WTC11 (cell line): ENCODE measurements at regions not wholly inside any gene's neighbourhood (a gene's known extent, or its start where the extent isn't known, plus 50 kb on each side); places are given as distances from the start of the nearest gene placed in this dataset.

Experiments used
- ATF3 ChIP-seq: sonication (generic); formaldehyde crosslinking; conservative IDR thresholded peaks from 2 replicates; pipeline ENCODE4 v1.8.1; 2022; ENCODE audit warnings: mild to moderate bottlenecking, missing genetic modification reagents
- CTCF ChIP-seq: fragments of 200-600 bp; IDR thresholded peaks from 2 replicates; pipeline ENCODE4 v1.8.0; 2022; ENCODE audit warnings: antibody characterized with exemption
- ELF4 ChIP-seq: sonication (generic); formaldehyde crosslinking; IDR thresholded peaks from 2 replicates; pipeline ENCODE4 v1.8.1; 2022; ENCODE audit warnings: low read depth, mild to moderate bottlenecking, moderate library complexity, missing genetic modification reagents
- EMX1 ChIP-seq: fragments of 250-450 bp; sonication (Bioruptor Pico); IDR thresholded peaks from 2 replicates; pipeline ENCODE4 v1.8.0; 2021; ENCODE audit warnings: mild to moderate bottlenecking
- MAX ChIP-seq: sonication (generic); formaldehyde crosslinking; IDR thresholded peaks from 2 replicates; pipeline ENCODE4 v1.8.0; 2022; ENCODE audit warnings: mild to moderate bottlenecking, missing genetic modification reagents
- OVOL2 ChIP-seq: fragments of 250-450 bp; sonication (Bioruptor Pico); IDR thresholded peaks from 2 replicates; pipeline ENCODE4 v1.9.0; 2021; ENCODE audit warnings: mild to moderate bottlenecking, borderline replicate concordance
- PREB ChIP-seq: sonication (generic); formaldehyde crosslinking; IDR thresholded peaks from 2 replicates; pipeline ENCODE4 v1.8.1; 2022; ENCODE audit warnings: mild to moderate bottlenecking, missing genetic modification reagents, moderate library complexity, borderline replicate concordance
- SMAD4 ChIP-seq: sonication (generic); formaldehyde crosslinking; IDR thresholded peaks from 2 replicates; pipeline ENCODE4 v1.8.0; 2022; ENCODE audit warnings: mild to moderate bottlenecking, missing genetic modification reagents
- TEAD1 ChIP-seq: sonication (generic); formaldehyde crosslinking; IDR thresholded peaks from 2 replicates; pipeline ENCODE4 v1.8.0; 2022; ENCODE audit warnings: mild to moderate bottlenecking, missing genetic modification reagents
- ZNF263 ChIP-seq: sonication (generic); formaldehyde crosslinking; IDR thresholded peaks from 2 replicates; pipeline ENCODE4 v1.8.1; 2022; ENCODE audit warnings: low read depth, mild to moderate bottlenecking, moderate library complexity, missing genetic modification reagents

GRCh38 chr12:89259821-89260220 is 92.5 kb downstream of the DUSP6 start:
- TF ChIP-seq CTCF (no peak), ELF4 (CRISPR knock-in tag) (no peak), ATF3 (CRISPR knock-in tag) (no peak), SMAD4 (no peak), ZNF263 (CRISPR knock-in tag) (no peak), EMX1 (CRISPR knock-in tag) (no peak), TEAD1 (no peak), OVOL2 (CRISPR knock-in tag) (no peak), MAX (no peak), PREB (CRISPR knock-in tag) (no peak)
